ENCODE measurements at regions not wholly inside any gene's neighbourhood (a gene's known extent, or its start where the extent isn't known, plus 50 kb on each side); places are given as distances from the start of the nearest gene placed in this dataset.
A peak's percentile ranks its signal among the peaks of the same experiment; 100 is the strongest.

GRCh38 chr17:77266891-77267341 lies 126.1 kb downstream of the SEC14L1 start:
- H3K4me3 ChIP-seq (ENCODE audit: low read depth, low read length): no peak overlapping the region
- no peak overlapping the region for H3K27ac ChIP-seq (ENCODE audit: low read depth, low read length)
- no peaks in the 10 kb centered on the region for H3K27me3 ChIP-seq (ENCODE audit: control insufficient read depth, insufficient read depth, low read length)
- no peaks in the 10 kb centered on the region for H3K36me3 ChIP-seq (ENCODE audit: control insufficient read depth, insufficient read depth, low read length)
- H3K9me3 ChIP-seq (ENCODE audit: control insufficient read depth, insufficient read depth, low read depth, low read length): no peaks in the 10 kb centered on the region
- no peak overlapping the region for H3K9ac ChIP-seq (ENCODE audit: low read length)
- peaks cover 12% of the 10 kb centered on the region for H3K4me1 ChIP-seq (ENCODE audit: control insufficient read depth, insufficient read depth, low read length)

- Histone ChIP-seq H3K27ac (ENCODE audit: low read depth, low read length) (no peak overlapping the region), H3K27me3 (ENCODE audit: control insufficient read depth, insufficient read depth, low read length) (no peaks in the 10 kb centered on the region), H3K9me3 (ENCODE audit: control insufficient read depth, insufficient read depth, low read depth, low read length) (no peaks in the 10 kb centered on the region), H3K9ac (ENCODE audit: low read length) (no peak overlapping the region), H3K4me1 (ENCODE audit: control insufficient read depth, insufficient read depth, low read length) (peaks cover under 1% of the 10 kb centered on the region; the same call in 1 of the 2 replicates), H3K36me3 (ENCODE audit: control insufficient read depth, insufficient read depth, low read length) (no peaks in the 10 kb centered on the region), H3K4me3 (ENCODE audit: low read depth, low read length) (no peak overlapping the region)
Observed at GRCh38 chr17:77269696-77270681, 129.2 kb downstream of the SEC14L1 start.

- Histone ChIP-seq H3K9me3 (ENCODE audit: control insufficient read depth, insufficient read depth, low read depth, low read length) (no peaks in the 10 kb centered on the region), H3K9ac (ENCODE audit: low read length) (no peak overlapping the region)
Observed at GRCh38 chr17:77271411-77271810, 130.6 kb downstream of the SEC14L1 start.

GRCh38 chr17:77273397-77274085 lies 132.8 kb downstream of the SEC14L1 start:
- Histone ChIP-seq H3K4me1 (ENCODE audit: control insufficient read depth, insufficient read depth, low read length) (no peaks in the 10 kb centered on the region), H3K9me3 (ENCODE audit: control insufficient read depth, insufficient read depth, low read depth, low read length) (no peaks in the 10 kb centered on the region), H3K9ac (ENCODE audit: low read length) (no peak overlapping the region), H3K4me3 (ENCODE audit: low read depth, low read length) (no peak overlapping the region), H3K27ac (ENCODE audit: low read depth, low read length) (no peak overlapping the region), H3K27me3 (ENCODE audit: control insufficient read depth, insufficient read depth, low read length) (no peaks in the 10 kb centered on the region), H3K36me3 (ENCODE audit: control insufficient read depth, insufficient read depth, low read length) (no peaks in the 10 kb centered on the region)

More at GRCh38 chr17:77271411-77271810, 130.6 kb downstream of the SEC14L1 start:
- Histone ChIP-seq H3K36me3 (ENCODE audit: control insufficient read depth, insufficient read depth, low read length) (no peaks in the 10 kb centered on the region), H3K27me3 (ENCODE audit: control insufficient read depth, insufficient read depth, low read length) (no peaks in the 10 kb centered on the region), H3K27ac (ENCODE audit: low read depth, low read length) (no peak overlapping the region), H3K4me1 (ENCODE audit: control insufficient read depth, insufficient read depth, low read length) (no peaks in the 10 kb centered on the region), H3K4me3 (ENCODE audit: low read depth, low read length) (no peak overlapping the region)

GRCh38 chr17:77274096-77274845 lies 133.5 kb downstream of the SEC14L1 start:
- Histone ChIP-seq H3K9me3 (ENCODE audit: control insufficient read depth, insufficient read depth, low read depth, low read length) (no peaks in the 10 kb centered on the region), H3K27ac (ENCODE audit: low read depth, low read length) (no peak overlapping the region), H3K9ac (ENCODE audit: low read length) (no peak overlapping the region), H3K4me1 (ENCODE audit: control insufficient read depth, insufficient read depth, low read length) (no peaks in the 10 kb centered on the region), H3K36me3 (ENCODE audit: control insufficient read depth, insufficient read depth, low read length) (no peaks in the 10 kb centered on the region), H3K27me3 (ENCODE audit: control insufficient read depth, insufficient read depth, low read length) (peaks cover 2% of the 10 kb centered on the region), H3K4me3 (ENCODE audit: low read depth, low read length) (no peak overlapping the region)

GRCh38 chr17:77279448-77280303 lies 138.9 kb downstream of the SEC14L1 start:
- Histone ChIP-seq H3K9ac (ENCODE audit: low read length) (no peak overlapping the region), H3K4me1 (ENCODE audit: control insufficient read depth, insufficient read depth, low read length) (peaks cover 31% of the 10 kb centered on the region), H3K4me3 (ENCODE audit: low read depth, low read length) (peak overlapping the region; percentile 58; the same call in 1 of the 2 replicates), H3K27me3 (ENCODE audit: control insufficient read depth, insufficient read depth, low read length) (peaks cover 32% of the 10 kb centered on the region), H3K36me3 (ENCODE audit: control insufficient read depth, insufficient read depth, low read length) (no peaks in the 10 kb centered on the region), H3K9me3 (ENCODE audit: control insufficient read depth, insufficient read depth, low read depth, low read length) (no peaks in the 10 kb centered on the region), H3K27ac (ENCODE audit: low read depth, low read length) (no peak overlapping the region)

GRCh38 chr17:77280304-77281121 lies 139.7 kb downstream of the SEC14L1 start:
- H3K4me1 ChIP-seq (ENCODE audit: control insufficient read depth, insufficient read depth, low read length): peaks cover 34% of the 10 kb centered on the region
- no peak overlapping the region for H3K27ac ChIP-seq (ENCODE audit: low read depth, low read length)
- H3K36me3 ChIP-seq (ENCODE audit: control insufficient read depth, insufficient read depth, low read length): no peaks in the 10 kb centered on the region
- H3K4me3 ChIP-seq (ENCODE audit: low read depth, low read length): peak overlapping the region; percentile 58
- H3K9me3 ChIP-seq (ENCODE audit: control insufficient read depth, insufficient read depth, low read depth, low read length): no peaks in the 10 kb centered on the region
- H3K9ac ChIP-seq (ENCODE audit: low read length): no peak overlapping the region
- peaks cover 32% of the 10 kb centered on the region for H3K27me3 ChIP-seq (ENCODE audit: control insufficient read depth, insufficient read depth, low read length)

GRCh38 chr17:77281122-77281903 lies 140.5 kb downstream of the SEC14L1 start:
- H3K4me1 ChIP-seq (ENCODE audit: control insufficient read depth, insufficient read depth, low read length): peaks cover 42% of the 10 kb centered on the region
- H3K27me3 ChIP-seq (ENCODE audit: control insufficient read depth, insufficient read depth, low read length): peaks cover 32% of the 10 kb centered on the region
- no peaks in the 10 kb centered on the region for H3K9me3 ChIP-seq (ENCODE audit: control insufficient read depth, insufficient read depth, low read depth, low read length)
- H3K27ac ChIP-seq (ENCODE audit: low read depth, low read length): no peak overlapping the region
- peak overlapping the region; percentile 80 for H3K4me3 ChIP-seq (ENCODE audit: low read depth, low read length)
- no peaks in the 10 kb centered on the region for H3K36me3 ChIP-seq (ENCODE audit: control insufficient read depth, insufficient read depth, low read length)
- H3K9ac ChIP-seq (ENCODE audit: low read length): peak overlapping the region; percentile 67

- peaks cover 32% of the 10 kb centered on the region for H3K27me3 ChIP-seq (ENCODE audit: control insufficient read depth, insufficient read depth, low read length)
- H3K4me3 ChIP-seq (ENCODE audit: low read depth, low read length): peak overlapping the region; percentile 80
- H3K4me1 ChIP-seq (ENCODE audit: control insufficient read depth, insufficient read depth, low read length): peaks cover 49% of the 10 kb centered on the region
- H3K36me3 ChIP-seq (ENCODE audit: control insufficient read depth, insufficient read depth, low read length): no peaks in the 10 kb centered on the region
- peak overlapping the region; percentile 67 for H3K9ac ChIP-seq (ENCODE audit: low read length)
- no peak overlapping the region for H3K27ac ChIP-seq (ENCODE audit: low read depth, low read length)
- H3K9me3 ChIP-seq (ENCODE audit: control insufficient read depth, insufficient read depth, low read depth, low read length): no peaks in the 10 kb centered on the region
Observed at GRCh38 chr17:77281904-77282367, 141.2 kb downstream of the SEC14L1 start.
